ENCODE measurements at regions not wholly inside any gene's neighbourhood (a gene's known extent, or its start where the extent isn't known, plus 50 kb on each side); places are given as distances from the start of the nearest gene placed in this dataset.
"Not testable (repeated sequence)": the region's sequence is repeated elsewhere in the genome, so short reads cannot be mapped to it uniquely, and the experiment has no call there.

GRCh38 chr13:61214551-61214950 lies 201.1 kb downstream of the PCDH20 start:
- no peak for DNase-seq

GRCh38 chr13:61205898-61206297 lies 209.8 kb downstream of the PCDH20 start:
- DNase-seq: not testable (repeated sequence)

- DNase-seq: no peak
Observed at GRCh38 chr13:61204025-61204424, 211.6 kb downstream of the PCDH20 start.

GRCh38 chr13:61202042-61202441 lies 213.6 kb downstream of the PCDH20 start:
- no peak for DNase-seq

- DNase-seq: no peak
Observed at GRCh38 chr13:61192826-61193225, 222.8 kb downstream of the PCDH20 start.

GRCh38 chr13:61188057-61188456 lies 227.6 kb downstream of the PCDH20 start:
- no peak for DNase-seq

GRCh38 chr13:61187471-61187870 lies 228.2 kb downstream of the PCDH20 start:
- DNase-seq: no peak

GRCh38 chr13:61183670-61184069 lies 232.0 kb downstream of the PCDH20 start:
- no peak for DNase-seq

- no peak for DNase-seq
Observed at GRCh38 chr13:61180234-61180633, 235.4 kb downstream of the PCDH20 start.

- no peak for DNase-seq
Observed at GRCh38 chr13:61179741-61180140, 235.9 kb downstream of the PCDH20 start.

- DNase-seq: no peak
Observed at GRCh38 chr13:61170856-61171255, 244.8 kb downstream of the PCDH20 start.

GRCh38 chr13:61162636-61163035 lies 253.0 kb downstream of the PCDH20 start:
- DNase-seq: no peak

- DNase-seq: no peak
Observed at GRCh38 chr13:61162106-61162505, 253.5 kb downstream of the PCDH20 start.

GRCh38 chr13:61156753-61157152 lies 258.9 kb downstream of the PCDH20 start:
- DNase-seq: no peak

- no peak for DNase-seq
Observed at GRCh38 chr13:61151062-61151461, 264.6 kb downstream of the PCDH20 start.

GRCh38 chr13:61149331-61149730 lies 266.3 kb downstream of the PCDH20 start:
- no peak for DNase-seq

- DNase-seq: no peak
Observed at GRCh38 chr13:61148691-61149315, 266.8 kb downstream of the PCDH20 start.

GRCh38 chr13:61148211-61148610 lies 267.4 kb downstream of the PCDH20 start:
- no peak for DNase-seq

- DNase-seq: no peak
Observed at GRCh38 chr13:61146571-61146970, 269.1 kb downstream of the PCDH20 start.

- no peak for DNase-seq
Observed at GRCh38 chr13:61146158-61146557, 269.5 kb downstream of the PCDH20 start.

GRCh38 chr13:61144834-61145593 lies 270.6 kb downstream of the PCDH20 start:
- DNase-seq: no peak

- DNase-seq: no peak
Observed at GRCh38 chr13:61144301-61144700, 271.3 kb downstream of the PCDH20 start.

GRCh38 chr13:61142506-61142905 lies 273.1 kb downstream of the PCDH20 start:
- no peak for DNase-seq

- DNase-seq: no peak
Observed at GRCh38 chr13:61138857-61139256, 276.8 kb downstream of the PCDH20 start.

- no peak for DNase-seq
Observed at GRCh38 chr13:61136515-61136914, 279.1 kb downstream of the PCDH20 start.

Data from T-helper 2 cell (primary cell).